Body of pancreas (tissue), 4 donors: ENCODE measurements at regions not wholly inside any gene's neighbourhood (a gene's known extent, or its start where the extent isn't known, plus 50 kb on each side); places are given as distances from the start of the nearest gene placed in this dataset.

Experiments
- CTCF ChIP-seq, 7 experiments: fragments of 450-650 bp in 4 of 7; fragments of 200-600 bp in 3 of 7; sonication (generic) in 3 of 7; IDR thresholded peaks; one replicate each; pipeline ENCODE4 v1.5.1; 2016 to 2019; ENCODE audit warnings: antibody characterized with exemption in 7 of 7
- POLR2A ChIP-seq, 3 donors: fragments of 450-650 bp; IDR thresholded peaks; one replicate each; pipeline ENCODE4 v1.6.1; 2016; ENCODE audit warnings: antibody characterized with exemption in 3 of 3, mild to moderate bottlenecking in 2 of 3

- TF ChIP-seq CTCF (IDR thresholded peaks at IDR 0.05) (no peak), POLR2A (IDR thresholded peaks at IDR 0.05) (no peak)
These were observed 164.5 kb downstream of the NHLRC3 start for GRCh38 chr13:39202746-39203145.
